ENCODE measurements at regions not wholly inside any gene's neighbourhood (a gene's known extent, or its start where the extent isn't known, plus 50 kb on each side); places are given as distances from the start of the nearest gene placed in this dataset.

- no peak for DNase-seq (ENCODE audit: extremely low read depth, low read depth)
- TF ChIP-seq, protein P1, sequence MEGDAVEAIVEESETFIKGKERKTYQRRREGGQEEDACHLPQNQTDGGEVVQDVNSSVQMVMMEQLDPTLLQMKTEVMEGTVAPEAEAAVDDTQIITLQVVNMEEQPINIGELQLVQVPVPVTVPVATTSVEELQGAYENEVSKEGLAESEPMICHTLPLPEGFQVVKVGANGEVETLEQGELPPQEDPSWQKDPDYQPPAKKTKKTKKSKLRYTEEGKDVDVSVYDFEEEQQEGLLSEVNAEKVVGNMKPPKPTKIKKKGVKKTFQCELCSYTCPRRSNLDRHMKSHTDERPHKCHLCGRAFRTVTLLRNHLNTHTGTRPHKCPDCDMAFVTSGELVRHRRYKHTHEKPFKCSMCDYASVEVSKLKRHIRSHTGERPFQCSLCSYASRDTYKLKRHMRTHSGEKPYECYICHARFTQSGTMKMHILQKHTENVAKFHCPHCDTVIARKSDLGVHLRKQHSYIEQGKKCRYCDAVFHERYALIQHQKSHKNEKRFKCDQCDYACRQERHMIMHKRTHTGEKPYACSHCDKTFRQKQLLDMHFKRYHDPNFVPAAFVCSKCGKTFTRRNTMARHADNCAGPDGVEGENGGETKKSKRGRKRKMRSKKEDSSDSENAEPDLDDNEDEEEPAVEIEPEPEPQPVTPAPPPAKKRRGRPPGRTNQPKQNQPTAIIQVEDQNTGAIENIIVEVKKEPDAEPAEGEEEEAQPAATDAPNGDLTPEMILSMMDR (IDR thresholded peaks at IDR 0.05; ENCODE audit: low read depth, low read length), result no peak
Observed at GRCh38 chr13:63081400-63082014, 1665.9 kb upstream of the PCDH20 start.

DNA sequence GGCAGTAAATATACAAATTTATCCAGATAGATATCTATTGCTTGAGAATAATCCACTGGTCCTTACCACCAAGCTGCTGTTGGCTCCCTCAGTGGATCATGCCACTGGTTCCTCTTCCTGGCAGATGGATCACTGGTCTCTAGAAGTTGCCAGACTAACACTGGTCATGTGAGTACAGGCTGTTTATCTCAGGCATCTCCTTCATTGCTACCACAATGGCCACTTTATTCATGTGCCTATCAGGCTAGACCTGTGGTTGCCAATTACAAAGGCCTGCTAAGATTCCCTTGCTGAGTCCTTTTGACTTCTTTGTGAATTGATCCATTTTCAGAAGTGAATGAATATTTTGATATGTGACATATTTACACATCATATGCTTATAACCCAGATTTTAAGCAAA is 1659.5 kb upstream of the PCDH20 start:
- no peak for DNase-seq (ENCODE audit: extremely low read depth, low read depth)
- TF ChIP-seq, protein P1 (IDR thresholded peaks at IDR 0.05; ENCODE audit: low read depth, low read length), result no peak

DNA sequence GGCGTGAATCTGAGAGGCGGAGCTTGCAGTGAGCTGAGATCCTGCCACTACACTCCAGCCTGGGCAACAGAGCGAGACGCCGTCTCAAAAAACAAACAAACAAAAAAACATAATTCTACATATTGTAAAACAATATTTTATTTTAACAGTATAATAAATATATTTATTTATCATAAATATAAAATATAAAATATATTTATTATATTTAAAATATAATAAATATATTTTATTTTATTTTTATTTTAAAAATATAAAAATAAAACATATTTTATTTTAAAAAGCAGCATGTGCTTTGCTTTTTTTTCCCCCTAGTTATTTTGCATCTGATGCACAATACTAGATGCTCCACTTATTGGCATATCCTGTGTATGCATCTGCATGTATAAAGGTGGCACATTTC is 1634.6 kb upstream of the PCDH20 start:
- DNase-seq (ENCODE audit: extremely low read depth, low read depth), result no peak
- TF ChIP-seq, protein P1 (IDR thresholded peaks at IDR 0.05; ENCODE audit: low read depth, low read length), result no peak

- TF ChIP-seq, protein P1 (IDR thresholded peaks at IDR 0.05; ENCODE audit: low read depth, low read length), result peak; percentile 8
- no peak for DNase-seq (ENCODE audit: extremely low read depth, low read depth)
Observed at GRCh38 chr13:63048653-63049052, 1633.0 kb upstream of the PCDH20 start.

DNA sequence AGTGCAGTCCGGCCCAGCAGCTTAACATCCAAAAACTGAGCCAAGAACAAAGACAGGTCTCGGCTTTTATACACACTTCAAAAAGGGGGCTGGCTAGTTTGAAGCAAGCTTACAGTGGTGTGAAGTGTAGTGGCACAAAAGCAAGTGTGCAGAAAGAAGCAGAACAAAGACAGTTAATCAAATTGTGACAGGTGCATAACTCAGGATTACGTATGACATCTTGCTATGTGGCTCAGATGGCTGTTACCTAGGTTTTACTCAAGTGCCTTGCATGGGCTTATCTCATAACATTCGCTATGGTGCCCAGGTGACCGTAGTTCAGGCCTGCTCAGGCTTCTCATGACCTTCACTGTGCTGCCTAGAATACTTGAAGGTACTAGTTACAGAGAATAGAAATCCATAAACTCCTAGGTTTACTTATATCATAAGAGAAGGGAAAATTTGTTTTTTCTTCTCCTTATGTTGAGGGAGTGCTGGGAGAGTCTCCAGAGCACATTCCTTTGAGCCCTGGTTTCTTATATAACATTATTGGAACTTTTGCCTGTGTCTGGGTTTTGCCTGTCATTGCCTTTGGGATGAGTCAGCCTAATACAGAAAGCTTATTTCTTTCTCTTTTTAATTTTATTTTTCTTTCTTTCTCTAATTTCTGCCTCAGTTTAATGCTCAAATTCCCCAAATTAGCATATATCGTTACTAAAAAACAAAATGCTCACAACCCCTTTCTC is 1629.1 kb upstream of the PCDH20 start:
- no peak for DNase-seq (ENCODE audit: extremely low read depth, low read depth)
- TF ChIP-seq, protein P1 (IDR thresholded peaks at IDR 0.05; ENCODE audit: low read depth, low read length), result no peak

- DNase-seq (ENCODE audit: extremely low read depth, low read depth), result no peak
- TF ChIP-seq, protein P1 (IDR thresholded peaks at IDR 0.05; ENCODE audit: low read depth, low read length), result no peak
Observed at GRCh38 chr13:63042686-63043085, 1627.0 kb upstream of the PCDH20 start.

DNA sequence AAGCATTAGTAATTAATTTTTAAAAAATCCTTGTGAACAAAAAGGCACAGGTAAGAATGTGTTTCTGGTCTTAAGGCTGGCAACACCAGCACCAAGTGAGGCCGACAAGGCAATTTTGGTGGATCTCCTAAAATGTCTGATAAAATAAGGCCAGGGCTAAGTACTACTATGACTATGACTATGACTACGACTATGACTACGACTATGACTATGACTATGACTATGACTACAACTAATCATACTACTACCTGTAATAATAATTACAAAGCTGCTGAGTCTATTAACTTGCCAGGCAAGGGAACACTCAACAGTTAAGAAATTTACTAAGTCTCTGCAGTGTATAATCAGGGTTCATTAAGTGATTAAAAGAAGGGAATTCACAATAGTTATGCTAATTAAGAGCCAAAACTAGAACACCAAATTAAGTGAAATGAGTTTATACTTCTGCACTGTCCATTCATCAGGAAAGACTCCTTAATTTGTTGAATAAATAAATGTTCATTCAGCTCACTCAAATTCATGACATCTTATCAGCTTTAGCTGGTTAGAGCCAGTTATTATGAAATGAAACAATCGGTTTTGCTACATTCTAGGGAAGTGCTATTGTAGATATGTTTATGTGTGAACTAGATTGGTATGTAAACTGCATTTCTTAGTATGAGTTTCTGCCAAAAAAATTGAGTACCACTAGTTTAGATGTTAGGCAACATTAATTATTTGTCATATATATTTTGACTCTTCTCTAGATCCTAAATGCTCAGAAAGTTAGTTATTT is 1626.2 kb upstream of the PCDH20 start:
- no peak for DNase-seq (ENCODE audit: extremely low read depth, low read depth)
- TF ChIP-seq, protein P1 (IDR thresholded peaks at IDR 0.05; ENCODE audit: low read depth, low read length), result no peak

All from AG09319 (cell line).